HEK293 (cell line): ENCODE measurements at regions not wholly inside any gene's neighbourhood (a gene's known extent, or its start where the extent isn't known, plus 50 kb on each side); places are given as distances from the start of the nearest gene placed in this dataset.

Experiments used
- CTCF ChIA-PET: fragments of 350-600 bp; formaldehyde crosslinking; extraction: SDS; loops from one replicate; lab custom pipeline; 2021; ENCODE audit warnings: antibody characterized with exemption; lab: Yijun Ruan, JAX
- POLR2A ChIA-PET: fragments of 300-600 bp; formaldehyde crosslinking; extraction: SDS; loops from one replicate; lab custom pipeline; 2020; ENCODE audit warnings: antibody characterized with exemption, inconsistent platforms; lab: Yijun Ruan, JAX
- H3K27ac ChIP-seq: fragments of 200-500 bp; sonication (Bioruptor generic); 2 replicates; pipeline ENCODE4 v1.5.1; 2014; ENCODE audit warnings: low read depth, low read length, control low read depth, inconsistent platforms; ENCODE audit errors: extremely low read depth
- H3K36me3 ChIP-seq, 2 experiments: fragments of 200-500 bp in 1 of 2; sonication (Bioruptor generic) in 1 of 2; 1 replicate in 1 of 2; 2 replicates in 1 of 2; pipeline ENCODE4 v1.5.1; 2014 to 2017; ENCODE audit warnings: inconsistent platforms in 2 of 2, low read length in 2 of 2; ENCODE audit not compliant: control insufficient read depth in 2 of 2, insufficient read depth in 1 of 2
- H3K4me1 ChIP-seq: fragments of 200-500 bp; sonication (Bioruptor generic); 2 replicates; pipeline ENCODE4 v1.5.1; 2014; ENCODE audit warnings: mild to moderate bottlenecking, low read length, inconsistent platforms; ENCODE audit not compliant: control insufficient read depth, insufficient read depth
- H3K4me3 ChIP-seq: 2 replicates; pipeline ENCODE4 v1.5.1; 2011; ENCODE audit warnings: low read depth, mild to moderate bottlenecking, control low read depth, low read length, moderate library complexity
- H3K9me3 ChIP-seq: fragments of 200-500 bp; sonication (Bioruptor generic); 2 replicates; pipeline ENCODE4 v1.5.1; 2014; ENCODE audit warnings: low read depth, low read length, inconsistent platforms; ENCODE audit not compliant: control insufficient read depth, insufficient read depth
- KLF9 ChIP-seq: fragments of 450-650 bp; formaldehyde crosslinking; IDR thresholded peaks from 2 replicates; pipeline ENCODE4 v1.5.1; 2016; ENCODE audit warnings: missing biosample characterization, missing genetic modification characterization, low read depth
- MYNN ChIP-seq: fragments of 450-650 bp; formaldehyde crosslinking; IDR thresholded peaks from 2 replicates; pipeline ENCODE4 v1.5.1; 2016; ENCODE audit warnings: missing biosample characterization, missing genetic modification characterization, borderline replicate concordance
- SETDB1 ChIP-seq: IDR thresholded peaks from one replicate; pipeline ENCODE4 v1.6.1; 2017; ENCODE audit warnings: mild to moderate bottlenecking, low read length, moderate library complexity, mixed read lengths; ENCODE audit not compliant: insufficient read length
- ZBTB21 ChIP-seq: fragments of 450-650 bp; formaldehyde crosslinking; IDR thresholded peaks from 2 replicates; pipeline ENCODE4 v1.5.1; 2017; ENCODE audit warnings: missing biosample characterization, missing genetic modification characterization
- ZNF174 ChIP-seq: fragments of 450-650 bp; formaldehyde crosslinking; IDR thresholded peaks from 2 replicates; pipeline ENCODE4 v1.5.0; 2017; ENCODE audit warnings: missing biosample characterization, mild to moderate bottlenecking, missing genetic modification characterization
- ZNF248 ChIP-seq: fragments of 450-650 bp; formaldehyde crosslinking; IDR thresholded peaks from 2 replicates; pipeline ENCODE4 v1.5.1; 2017; ENCODE audit warnings: missing biosample characterization, missing genetic modification characterization
- ZNF26 ChIP-seq: fragments of 450-650 bp; formaldehyde crosslinking; IDR thresholded peaks from 2 replicates; pipeline ENCODE4 v1.5.1; 2016; ENCODE audit warnings: missing biosample characterization, missing genetic modification characterization
- ZNF280C ChIP-seq: fragments of 450-650 bp; formaldehyde crosslinking; IDR thresholded peaks from 2 replicates; pipeline ENCODE4 v1.5.1; 2016; ENCODE audit warnings: missing biosample characterization, missing genetic modification characterization
- ZNF362 ChIP-seq: fragments of 450-650 bp; formaldehyde crosslinking; IDR thresholded peaks from 2 replicates; pipeline ENCODE4 v1.5.1; 2016; ENCODE audit warnings: missing biosample characterization, missing genetic modification characterization
- ZNF48 ChIP-seq: fragments of 450-650 bp; formaldehyde crosslinking; IDR thresholded peaks from 2 replicates; pipeline ENCODE4 v1.5.1; 2016; ENCODE audit warnings: missing biosample characterization, missing genetic modification characterization
- ZNF571 ChIP-seq: fragments of 450-650 bp; formaldehyde crosslinking; IDR thresholded peaks from 2 replicates; pipeline ENCODE4 v1.5.0; 2017; ENCODE audit warnings: missing biosample characterization, missing genetic modification characterization
- ZNF621 ChIP-seq: fragments of 450-650 bp; formaldehyde crosslinking; IDR thresholded peaks from 2 replicates; pipeline ENCODE4 v1.5.1; 2017; ENCODE audit warnings: missing biosample characterization, missing genetic modification characterization
- ZSCAN16 ChIP-seq: fragments of 450-650 bp; formaldehyde crosslinking; IDR thresholded peaks from 2 replicates; pipeline ENCODE4 v1.5.1; 2016; ENCODE audit warnings: missing biosample characterization, missing genetic modification characterization
- TF ChIP-seq, protein P1 (sequence below): fragments of 450-650 bp; formaldehyde crosslinking; IDR thresholded peaks from 2 replicates; pipeline ENCODE4 v1.5.1; 2016; ENCODE audit warnings: missing biosample characterization, missing genetic modification characterization
- TF ChIP-seq, protein P2 (sequence below): fragments of 450-650 bp; formaldehyde crosslinking; IDR thresholded peaks from 2 replicates; pipeline ENCODE4 v1.5.1; 2016; ENCODE audit warnings: missing biosample characterization, missing genetic modification characterization
- TF ChIP-seq, protein P3 (sequence below): fragments of 450-650 bp; formaldehyde crosslinking; IDR thresholded peaks from 2 replicates; pipeline ENCODE4 v1.5.1; 2017; ENCODE audit warnings: missing biosample characterization, missing genetic modification characterization

DNA sequence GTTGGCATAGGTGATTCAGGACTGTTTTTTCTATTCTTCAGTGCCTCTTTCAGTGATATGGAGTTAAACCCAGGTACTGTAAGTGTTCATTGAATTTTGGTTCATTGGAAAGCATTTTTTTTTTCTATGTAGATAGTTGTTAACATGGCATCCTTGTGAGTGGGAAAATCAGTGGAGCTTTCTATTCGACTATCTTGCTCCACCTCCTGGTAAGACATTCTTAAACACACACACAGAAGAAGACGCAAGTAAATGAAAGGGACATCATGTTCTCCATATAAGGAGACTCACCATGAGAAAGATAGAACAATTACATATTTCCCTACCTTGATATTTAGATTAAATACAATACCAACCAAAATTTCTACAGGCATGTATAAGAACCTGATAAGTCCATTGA, 598.5 kb upstream of the SPANXN1 start:
- no peak overlapping the region for H3K4me3 ChIP-seq
- H3K9me3 ChIP-seq = no peaks in the 10 kb centered on the region
- ChIA-PET CTCF (interaction anchor here (0.6 kb wide), 1 partner anchor 811 kb away, joined by 3 read pairs; no protein-coding TSS in a partner anchor), POLR2A (no interaction called here)
- H3K27ac ChIP-seq = no peak overlapping the region
- H3K36me3 ChIP-seq = no peaks in the 10 kb centered on the region
- no peaks in the 10 kb centered on the region for H3K4me1 ChIP-seq
- no peak for TF ChIP-seq ZNF174 (tag by site-specific recombination)
- TF ChIP-seq ZNF26 (tag by site-specific recombination) = no peak
- TF ChIP-seq ZNF48 (tag by site-specific recombination) = no peak
- TF ChIP-seq ZBTB21 (tag by site-specific recombination) = no peak
- TF ChIP-seq, protein P1, sequence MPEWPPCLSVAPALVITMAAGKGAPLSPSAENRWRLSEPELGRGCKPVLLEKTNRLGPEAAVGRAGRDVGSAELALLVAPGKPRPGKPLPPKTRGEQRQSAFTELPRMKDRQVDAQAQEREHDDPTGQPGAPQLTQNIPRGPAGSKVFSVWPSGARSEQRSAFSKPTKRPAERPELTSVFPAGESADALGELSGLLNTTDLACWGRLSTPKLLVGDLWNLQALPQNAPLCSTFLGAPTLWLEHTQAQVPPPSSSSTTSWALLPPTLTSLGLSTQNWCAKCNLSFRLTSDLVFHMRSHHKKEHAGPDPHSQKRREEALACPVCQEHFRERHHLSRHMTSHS = no peak
- no peak for TF ChIP-seq MYNN (tag by site-specific recombination)
- no peak for TF ChIP-seq ZSCAN16 (tag by site-specific recombination)
- TF ChIP-seq, protein P2, sequence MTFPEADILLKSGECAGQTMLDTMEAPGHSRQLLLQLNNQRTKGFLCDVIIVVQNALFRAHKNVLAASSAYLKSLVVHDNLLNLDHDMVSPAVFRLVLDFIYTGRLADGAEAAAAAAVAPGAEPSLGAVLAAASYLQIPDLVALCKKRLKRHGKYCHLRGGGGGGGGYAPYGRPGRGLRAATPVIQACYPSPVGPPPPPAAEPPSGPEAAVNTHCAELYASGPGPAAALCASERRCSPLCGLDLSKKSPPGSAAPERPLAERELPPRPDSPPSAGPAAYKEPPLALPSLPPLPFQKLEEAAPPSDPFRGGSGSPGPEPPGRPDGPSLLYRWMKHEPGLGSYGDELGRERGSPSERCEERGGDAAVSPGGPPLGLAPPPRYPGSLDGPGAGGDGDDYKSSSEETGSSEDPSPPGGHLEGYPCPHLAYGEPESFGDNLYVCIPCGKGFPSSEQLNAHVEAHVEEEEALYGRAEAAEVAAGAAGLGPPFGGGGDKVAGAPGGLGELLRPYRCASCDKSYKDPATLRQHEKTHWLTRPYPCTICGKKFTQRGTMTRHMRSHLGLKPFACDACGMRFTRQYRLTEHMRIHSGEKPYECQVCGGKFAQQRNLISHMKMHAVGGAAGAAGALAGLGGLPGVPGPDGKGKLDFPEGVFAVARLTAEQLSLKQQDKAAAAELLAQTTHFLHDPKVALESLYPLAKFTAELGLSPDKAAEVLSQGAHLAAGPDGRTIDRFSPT (tag by site-specific recombination) = no peak
- no peak for TF ChIP-seq ZNF362 (tag by site-specific recombination)
- TF ChIP-seq ZNF280C (tag by site-specific recombination) = no peak
- TF ChIP-seq ZNF571 (tag by site-specific recombination) = no peak
- TF ChIP-seq ZNF621 (tag by site-specific recombination) = no peak
- TF ChIP-seq KLF9 (tag by site-specific recombination) = no peak
- TF ChIP-seq ZNF248 (tag by site-specific recombination) = no peak

GRCh38 chrX:144681501-144681900, 565.8 kb upstream of the SPANXN1 start:
- Histone ChIP-seq H3K9me3 (no peaks in the 10 kb centered on the region), H3K4me1 (no peaks in the 10 kb centered on the region), H3K27ac (no peak overlapping the region), H3K36me3 (no peaks in the 10 kb centered on the region), H3K4me3 (no peak overlapping the region)
- CTCF ChIA-PET = no interaction called here
- TF ChIP-seq, protein P3, sequence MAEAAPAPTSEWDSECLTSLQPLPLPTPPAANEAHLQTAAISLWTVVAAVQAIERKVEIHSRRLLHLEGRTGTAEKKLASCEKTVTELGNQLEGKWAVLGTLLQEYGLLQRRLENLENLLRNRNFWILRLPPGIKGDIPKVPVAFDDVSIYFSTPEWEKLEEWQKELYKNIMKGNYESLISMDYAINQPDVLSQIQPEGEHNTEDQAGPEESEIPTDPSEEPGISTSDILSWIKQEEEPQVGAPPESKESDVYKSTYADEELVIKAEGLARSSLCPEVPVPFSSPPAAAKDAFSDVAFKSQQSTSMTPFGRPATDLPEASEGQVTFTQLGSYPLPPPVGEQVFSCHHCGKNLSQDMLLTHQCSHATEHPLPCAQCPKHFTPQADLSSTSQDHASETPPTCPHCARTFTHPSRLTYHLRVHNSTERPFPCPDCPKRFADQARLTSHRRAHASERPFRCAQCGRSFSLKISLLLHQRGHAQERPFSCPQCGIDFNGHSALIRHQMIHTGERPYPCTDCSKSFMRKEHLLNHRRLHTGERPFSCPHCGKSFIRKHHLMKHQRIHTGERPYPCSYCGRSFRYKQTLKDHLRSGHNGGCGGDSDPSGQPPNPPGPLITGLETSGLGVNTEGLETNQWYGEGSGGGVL (tag by site-specific recombination) = no peak
- TF ChIP-seq SETDB1 = peak; percentile 40
- POLR2A ChIA-PET = no interaction called here
